Stimulated activated CD8-positive, alpha-beta memory T cell treated with anti-CD3 and anti-CD28 coated beads, Interleukin-4, amount 100 ng/mL, for 4 hours (primary cell): ENCODE measurements at regions not wholly inside any gene's neighbourhood (a gene's known extent, or its start where the extent isn't known, plus 50 kb on each side); places are given as distances from the start of the nearest gene placed in this dataset.

Source experiments
- DNase-seq, 2 donors: peaks; one replicate each; pipeline ENCODE4 v3.0.0-alpha.2; 2020; ENCODE audit warnings: low read depth in 2 of 2, low spot score in 1 of 2

DNA sequence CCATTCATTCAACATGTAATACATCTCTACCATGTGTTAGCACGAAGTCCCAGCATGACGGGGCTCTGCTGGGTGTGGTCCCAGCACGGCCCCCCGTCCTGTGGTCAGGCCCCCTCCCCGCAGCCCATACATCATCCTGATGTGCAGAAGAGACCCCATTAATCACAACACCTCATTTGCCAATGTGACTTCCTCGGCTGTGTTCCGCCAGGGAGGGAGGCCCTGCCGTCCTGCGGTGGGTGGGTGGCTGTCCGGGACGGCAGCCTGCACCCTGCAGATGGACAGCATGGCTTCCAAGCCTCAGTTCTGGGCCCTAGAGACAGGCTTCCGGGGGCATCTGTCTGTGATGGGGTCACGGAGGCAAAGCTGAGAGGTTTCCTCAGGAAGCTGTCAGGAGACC, 254.0 kb downstream of the CYP26B1 start:
- DNase-seq, result no peak

DNA sequence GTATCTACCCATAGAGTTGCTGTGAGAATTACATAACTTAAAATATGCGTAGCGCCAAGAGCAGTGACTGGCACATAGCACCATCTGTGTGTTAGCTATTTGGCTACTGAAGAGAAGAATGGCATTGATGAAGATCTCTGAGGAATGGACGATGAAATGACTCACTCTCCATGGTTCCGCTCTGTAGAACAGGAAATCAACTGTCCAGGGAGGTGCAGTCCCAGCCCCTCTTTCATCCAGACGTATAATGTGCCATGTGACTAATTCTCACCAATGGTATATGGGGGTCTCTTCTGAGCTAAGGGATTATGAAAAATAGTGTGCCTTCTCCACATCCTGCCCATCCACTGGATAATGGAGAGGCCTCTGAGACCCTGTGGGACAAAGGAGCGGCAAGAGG, 254.8 kb downstream of the CYP26B1 start:
- DNase-seq, result no peak

DNA sequence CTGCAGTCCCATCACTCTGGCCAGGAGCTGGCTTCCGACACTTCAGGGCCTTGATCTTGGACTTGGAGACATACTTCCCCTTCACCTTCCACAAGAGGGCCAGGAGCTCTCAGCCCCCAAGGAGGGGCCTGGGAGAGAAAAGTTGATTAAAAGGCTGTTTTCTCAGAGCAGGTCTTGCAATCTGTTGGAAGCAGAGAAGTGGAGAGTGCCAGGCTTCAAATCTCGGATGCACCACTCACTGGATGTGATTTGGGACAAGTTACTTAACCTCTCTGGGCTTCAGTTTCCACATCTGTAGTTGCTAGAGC, 255.3 kb downstream of the CYP26B1 start:
- DNase-seq, result no peak

DNA sequence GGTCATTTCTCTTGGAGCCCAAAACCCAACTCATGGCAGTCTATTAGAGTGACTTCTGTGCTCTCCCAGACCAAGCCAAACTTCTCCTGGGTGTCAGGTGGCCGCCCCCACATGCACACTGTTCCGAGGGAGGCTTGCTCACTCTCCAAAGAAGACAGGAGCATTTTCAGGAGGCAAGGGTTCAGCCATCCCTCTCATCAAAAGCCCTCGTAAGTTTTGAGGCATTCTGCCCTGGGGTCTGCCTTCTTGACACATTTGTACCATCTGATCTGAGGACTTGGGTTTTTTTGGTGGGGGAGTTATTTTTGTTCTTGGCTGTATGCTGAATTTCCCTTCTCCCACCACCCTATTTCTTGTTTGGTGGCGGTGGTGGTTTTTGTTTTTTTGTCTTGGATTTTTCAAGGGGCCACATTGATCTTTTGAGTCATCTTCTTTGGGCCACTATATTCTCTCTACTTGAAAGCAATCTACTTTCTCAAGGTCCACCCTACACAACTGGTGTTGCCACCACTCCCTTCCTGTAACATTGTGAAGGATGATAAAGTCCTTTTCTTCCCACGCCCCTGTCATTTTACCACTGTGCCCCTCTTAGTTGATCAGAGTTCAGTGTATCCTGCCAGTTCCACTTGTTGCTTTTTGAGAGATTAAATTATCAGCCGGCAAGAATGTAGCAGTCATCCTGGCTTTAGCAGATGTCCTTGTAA, 255.8 kb downstream of the CYP26B1 start:
- DNase-seq, result no peak

DNA sequence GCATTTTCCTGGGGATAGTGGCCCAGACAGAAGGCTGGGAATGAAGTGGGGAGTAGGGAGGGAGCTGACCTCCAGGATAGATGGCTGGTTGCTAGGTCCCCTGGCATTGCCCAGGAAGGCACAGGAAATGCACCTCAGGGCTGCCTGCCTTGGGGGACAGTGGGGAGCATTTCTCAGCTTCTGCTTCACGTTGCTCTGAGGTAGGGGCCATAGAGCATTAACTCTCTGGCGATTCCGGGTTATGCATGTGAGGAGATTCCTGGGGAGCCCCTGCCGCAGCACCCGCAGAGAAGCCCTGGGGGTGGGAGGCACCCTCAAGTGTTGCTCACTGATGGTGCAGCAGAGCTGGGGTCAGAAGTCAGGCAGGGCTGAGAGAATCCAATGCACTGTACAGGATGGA, 256.5 kb downstream of the CYP26B1 start:
- DNase-seq, result no peak

DNA sequence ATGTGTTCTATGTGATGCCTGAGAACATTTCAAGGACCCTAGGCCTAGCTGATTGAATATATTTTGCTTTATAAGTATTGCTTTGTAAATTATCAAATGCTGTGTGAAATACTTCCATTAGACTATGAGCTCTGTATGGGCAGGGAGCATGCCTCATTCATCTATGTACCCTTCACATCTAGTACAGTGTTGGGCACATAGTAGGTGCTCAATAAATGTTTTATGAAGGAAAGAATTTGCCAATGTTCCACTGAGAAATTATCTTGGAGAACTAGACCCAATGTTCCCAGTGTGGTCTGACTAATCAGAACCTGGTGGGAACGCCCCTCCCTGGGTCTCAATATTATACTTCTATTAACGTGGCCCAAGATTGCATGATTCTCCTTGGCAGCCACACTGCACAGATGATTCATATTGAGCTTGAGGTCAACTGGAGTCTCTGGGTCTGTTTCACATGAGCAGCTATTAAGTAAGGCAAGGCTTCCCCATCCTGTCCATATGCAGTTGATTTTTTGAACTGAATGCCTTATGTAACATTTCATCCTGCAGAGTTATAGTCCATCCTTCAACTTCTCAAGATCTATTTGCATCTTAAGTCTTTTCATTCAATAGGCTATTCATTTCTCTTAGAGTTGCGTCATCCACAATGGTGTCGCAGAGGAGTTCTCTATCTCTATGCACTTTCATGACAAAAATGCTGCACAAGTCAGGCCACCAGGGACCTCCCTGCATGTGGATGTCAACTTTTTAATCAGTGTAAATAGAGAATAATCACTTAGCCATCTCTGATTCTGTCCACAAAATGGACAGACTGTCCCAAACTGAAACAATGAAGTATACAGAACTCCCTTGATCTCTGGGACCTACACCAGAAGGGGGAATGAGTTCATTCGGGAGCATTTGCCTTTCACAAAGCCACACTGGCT, 257.6 kb downstream of the CYP26B1 start:
- no peak for DNase-seq

DNA sequence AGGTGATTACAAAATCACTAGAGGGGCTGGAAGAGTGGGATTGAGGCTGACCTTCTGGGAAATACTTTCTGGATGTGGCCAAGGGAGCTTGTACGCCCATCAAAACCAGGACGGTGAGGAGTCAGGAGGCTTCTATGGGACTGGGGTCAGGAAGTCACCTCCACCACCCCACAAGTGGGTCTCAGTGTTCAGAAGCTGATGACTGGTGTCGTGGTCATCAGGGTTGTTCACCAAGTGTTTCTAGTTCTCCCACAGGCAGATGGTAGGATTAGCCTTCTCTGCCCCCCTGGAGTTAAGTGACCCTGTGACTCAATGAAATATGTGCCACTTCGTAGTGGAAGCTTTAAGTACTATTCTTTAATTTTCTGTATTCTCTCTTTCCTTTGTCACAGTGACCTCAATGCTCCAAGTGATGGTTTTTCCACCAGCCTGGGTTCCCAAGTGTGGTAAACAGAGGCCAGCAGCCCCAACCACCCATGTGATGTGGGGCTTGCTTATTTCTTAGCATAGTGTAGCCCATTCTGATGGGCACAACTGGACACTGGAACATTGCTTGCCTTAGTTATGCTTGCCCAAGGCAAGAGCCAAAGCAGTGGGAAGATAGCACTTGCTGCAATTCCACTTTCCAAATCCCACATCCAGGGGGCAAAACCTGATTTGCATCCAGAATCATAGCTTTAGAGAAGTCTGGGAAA, 258.8 kb downstream of the CYP26B1 start:
- no peak for DNase-seq

DNA sequence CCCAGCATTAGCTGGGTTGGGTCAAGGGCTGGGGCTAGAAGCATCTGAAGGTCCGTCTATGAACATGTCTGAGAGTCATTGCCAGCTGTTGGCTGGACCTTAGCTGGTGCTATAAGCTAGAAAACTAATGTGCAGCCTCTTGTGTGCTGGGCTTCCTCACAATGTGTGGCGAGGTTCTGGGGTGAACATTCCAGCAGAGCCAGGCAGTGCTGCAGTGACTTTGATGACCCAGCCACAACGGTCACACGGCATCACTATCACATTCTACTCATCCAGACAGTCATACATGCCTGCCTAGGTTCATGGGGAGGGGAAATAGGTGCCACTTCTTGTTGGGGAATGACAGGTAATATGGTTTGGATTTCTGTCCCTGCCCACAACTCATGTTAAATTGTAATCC, 260.5 kb downstream of the CYP26B1 start:
- no peak for DNase-seq

DNA sequence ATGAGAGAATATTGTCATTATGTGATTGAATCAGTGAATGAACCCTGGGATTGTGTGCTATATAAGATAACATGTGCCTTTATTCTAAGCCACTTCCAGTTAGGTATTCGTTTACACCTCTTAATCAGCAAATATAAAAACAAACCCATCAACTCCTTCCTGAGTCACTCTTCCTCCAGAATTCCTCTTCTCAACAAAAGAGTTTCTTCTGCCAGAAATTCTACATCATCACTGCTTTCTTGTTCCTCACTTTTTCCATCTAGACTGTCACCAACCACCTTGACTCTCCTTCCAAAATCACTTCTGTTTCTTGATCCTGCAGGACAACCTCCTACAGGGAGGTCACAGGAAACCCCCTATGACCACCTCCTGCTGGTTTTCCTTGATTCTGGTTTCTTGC, 261.4 kb downstream of the CYP26B1 start:
- DNase-seq, result no peak

DNA sequence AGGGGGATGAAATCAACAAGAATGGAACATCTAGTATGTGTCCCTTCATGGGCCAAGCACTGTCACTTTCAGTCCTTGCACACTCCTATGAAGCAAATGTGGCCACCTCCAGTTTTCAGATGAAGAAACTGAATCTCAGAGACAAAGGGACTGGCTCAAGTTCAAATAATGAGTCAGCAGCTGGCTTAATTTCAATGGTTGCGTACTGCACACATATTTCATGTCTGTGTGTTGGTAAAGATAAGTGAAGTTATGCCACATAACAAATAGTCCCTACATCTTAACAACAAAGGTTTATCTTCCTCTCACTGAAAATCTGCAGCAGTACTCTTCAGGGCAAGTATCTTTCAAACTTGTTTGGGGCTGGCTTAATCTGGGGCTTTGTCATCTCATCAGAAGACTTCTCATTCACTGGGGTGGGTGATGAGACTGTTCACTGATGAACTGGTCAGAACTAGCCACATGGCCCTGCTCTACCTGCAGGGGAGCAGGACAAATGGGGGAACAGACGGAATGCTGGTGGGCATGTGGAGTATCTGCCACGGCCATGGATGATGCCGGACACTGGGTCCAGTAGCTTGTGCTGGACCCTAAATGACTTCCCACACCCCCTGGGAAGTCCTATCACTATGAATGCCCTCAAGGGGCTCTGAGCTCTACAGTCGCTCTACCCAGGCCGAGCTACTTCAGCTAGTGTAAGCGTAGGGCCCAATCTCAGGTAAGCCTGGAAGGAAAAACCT, 263.2 kb downstream of the CYP26B1 start:
- DNase-seq, result no peak

DNA sequence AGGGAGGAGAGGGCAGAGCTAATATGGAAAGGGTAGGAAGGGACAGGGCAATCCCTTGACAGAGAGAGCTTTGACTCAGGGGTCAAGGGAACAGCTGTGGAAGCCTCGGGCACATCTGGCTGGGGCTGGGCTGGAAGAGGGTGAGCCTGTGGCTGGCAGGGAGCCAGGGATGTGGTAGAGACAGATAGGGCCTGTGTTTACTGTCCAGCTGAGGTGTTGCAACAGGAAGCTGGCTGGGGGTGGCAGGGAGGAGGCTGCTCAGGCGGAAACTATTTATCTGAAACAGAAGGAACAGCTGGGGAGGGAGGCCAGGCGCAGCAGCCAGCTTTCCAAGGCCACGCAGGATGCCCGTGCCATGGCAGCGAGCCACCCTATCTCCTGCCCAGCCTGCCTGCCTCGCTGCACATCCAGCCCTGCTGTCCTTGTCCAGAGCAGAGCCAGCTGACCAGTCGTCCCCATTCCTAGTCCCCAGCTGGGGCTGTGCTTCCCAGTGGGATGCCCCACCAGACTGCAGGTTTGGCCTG, 264.7 kb downstream of the CYP26B1 start:
- no peak for DNase-seq

DNA sequence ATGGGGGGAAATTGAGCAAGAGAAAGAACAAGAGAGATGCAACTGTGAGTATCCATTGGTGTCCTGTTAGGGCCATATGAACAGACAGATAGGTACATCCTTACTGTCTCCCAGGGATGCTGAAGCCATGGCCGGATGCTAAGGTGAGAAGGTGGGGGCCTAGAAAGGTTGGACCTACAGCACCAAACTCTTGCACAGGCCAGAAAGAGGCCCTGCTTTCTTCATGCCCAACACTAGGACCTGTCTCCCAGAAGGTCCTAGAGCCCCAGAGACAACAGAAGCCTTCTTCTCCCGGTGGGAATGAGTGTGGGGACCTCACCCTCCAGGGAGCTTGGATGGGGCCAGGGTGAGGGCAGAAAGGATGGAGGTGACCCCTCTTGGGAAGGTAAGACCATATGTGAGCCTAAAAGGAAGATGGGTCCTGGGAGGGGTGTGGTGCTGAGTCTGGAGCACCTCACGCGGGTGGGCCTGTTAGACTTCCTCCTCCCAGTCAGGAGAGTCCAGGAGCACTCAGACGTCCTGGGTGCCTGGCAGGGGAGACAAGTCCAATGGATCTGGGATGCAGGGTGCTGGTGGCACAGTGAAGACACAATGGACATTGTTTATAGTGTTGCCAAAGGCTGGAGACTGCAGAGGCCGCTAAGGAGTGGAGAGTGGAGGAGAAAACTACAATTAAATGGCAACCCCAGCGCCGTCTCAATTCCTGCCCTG, 265.3 kb downstream of the CYP26B1 start:
- DNase-seq, result no peak

DNA sequence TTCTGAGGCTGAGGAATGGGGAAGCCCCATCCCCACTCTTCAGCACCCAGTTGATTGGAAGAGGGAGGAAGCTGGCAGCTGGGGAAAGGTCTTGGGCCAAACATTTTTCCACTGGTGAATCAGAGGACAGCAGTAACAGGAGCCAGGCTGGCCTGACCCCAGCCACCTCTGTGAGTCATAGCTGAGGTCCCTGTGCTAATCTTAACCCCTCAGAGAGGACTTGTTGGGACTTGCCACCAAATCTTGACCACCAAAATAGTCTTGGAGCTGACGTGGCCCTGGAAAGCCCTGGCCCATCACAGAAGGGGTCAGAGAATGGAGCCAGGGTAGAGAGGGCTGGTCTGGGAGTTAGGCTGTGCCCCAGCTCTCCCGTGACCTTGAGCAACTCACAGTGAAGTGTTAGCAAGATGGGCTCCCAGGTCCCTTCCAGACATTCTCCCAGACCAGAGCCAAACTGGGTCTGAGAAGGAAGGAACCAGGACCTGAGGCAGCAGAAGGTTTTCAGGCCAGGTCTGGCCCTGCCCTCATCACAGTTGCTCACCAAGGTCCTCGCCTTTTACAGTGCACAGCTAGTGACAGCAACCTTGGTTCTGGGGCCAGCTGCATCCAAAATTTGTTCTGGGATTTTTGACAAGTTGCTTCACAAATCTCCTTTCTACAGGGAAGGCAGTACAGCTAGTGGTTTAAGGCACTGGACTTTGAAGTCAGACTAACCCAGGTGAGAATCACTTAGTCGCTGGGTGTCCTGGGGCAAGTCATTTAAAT, 266.6 kb downstream of the CYP26B1 start:
- DNase-seq, result no peak

DNA sequence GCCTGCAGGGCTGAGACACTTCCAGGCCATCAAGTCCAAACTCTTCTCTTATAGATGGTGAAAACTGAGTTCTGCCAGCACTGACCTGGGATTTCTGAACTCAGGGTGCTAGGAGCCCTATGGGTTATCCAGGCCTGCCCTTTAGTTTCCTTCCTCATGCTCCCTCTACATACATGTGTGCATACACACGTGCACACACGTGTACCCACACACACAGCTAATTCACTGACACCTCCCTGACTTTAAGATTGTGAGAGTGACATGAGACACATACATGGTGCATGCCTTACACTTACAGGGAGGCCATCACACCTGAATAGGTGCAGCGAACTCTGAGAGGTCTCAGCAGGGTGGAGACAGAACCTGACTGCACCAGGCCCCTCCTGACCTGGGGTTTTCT, 267.4 kb downstream of the CYP26B1 start:
- DNase-seq, result no peak

DNA sequence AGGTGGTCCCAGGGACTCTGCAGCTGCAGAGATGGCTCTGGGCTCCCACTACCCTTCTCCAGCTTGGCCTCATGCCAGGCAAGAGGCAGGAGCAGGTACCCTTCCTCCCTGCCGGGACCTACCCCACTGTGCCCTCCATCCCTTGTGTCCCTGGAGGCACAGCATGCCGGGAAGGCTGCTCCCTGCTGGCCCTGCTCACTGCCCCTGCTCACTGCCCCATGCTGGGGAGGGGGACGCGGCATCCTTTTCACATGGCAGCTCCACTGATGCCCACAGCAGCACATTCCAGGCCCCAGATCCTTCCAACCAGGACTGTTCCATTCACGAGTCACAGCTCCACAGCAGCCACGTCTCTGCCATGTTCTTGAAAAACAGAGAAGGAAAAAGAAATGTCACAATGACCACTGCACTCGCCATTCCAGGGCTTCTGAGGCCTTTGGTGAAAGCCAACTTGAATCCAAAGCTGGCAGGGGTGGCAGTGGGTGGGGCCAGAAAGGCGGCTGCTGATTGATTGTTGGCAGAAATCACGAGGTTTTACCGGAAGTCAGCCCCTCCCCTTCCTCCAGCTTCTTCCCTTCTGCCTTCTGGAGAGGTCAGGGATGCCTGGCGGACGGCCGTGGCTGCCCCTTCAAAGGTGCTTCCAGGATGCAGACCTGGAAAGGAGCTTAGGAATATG, 268.0 kb downstream of the CYP26B1 start:
- DNase-seq, result no peak

DNA sequence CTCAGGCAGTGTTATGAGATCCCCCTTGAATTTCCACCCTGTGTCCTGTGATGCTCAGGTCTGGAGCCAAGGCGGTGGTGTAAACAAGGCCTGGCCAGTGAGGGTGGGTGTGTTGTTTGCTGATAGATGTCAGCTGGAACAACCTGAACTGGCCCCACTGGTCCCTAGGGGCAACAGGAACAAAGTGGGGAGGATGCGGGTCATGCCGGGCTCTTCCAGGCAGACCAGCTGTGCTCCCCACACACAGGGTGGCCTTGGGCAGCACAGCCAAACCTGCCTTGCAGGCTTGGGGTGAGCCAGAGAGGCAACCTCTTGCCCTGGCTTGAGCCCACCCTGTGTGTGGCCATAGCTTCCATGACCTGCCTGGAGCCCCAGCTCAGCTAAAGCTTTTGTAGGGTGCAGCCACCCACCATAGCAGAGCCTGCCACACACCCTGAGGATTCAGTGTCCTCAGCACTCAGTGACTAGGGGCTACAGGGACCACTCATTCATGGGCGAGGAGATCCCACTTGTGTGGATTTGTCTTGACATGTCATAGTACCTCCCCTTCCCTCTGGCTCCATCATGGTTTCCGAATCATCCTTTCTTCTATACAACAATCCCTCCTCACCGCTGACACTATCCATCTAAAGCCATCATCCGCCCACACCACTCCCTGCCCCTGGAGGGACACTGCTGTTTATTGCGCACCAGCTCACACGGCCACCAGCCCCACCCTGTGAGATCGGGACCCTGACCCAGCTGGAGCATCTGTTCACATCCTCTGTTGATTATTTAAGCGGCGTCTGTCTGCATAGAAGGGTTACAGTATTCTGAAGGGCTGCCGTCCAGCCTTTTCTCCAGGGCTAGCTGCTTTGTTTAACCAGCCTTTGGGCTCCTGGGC, 268.8 kb downstream of the CYP26B1 start:
- DNase-seq, result no peak

DNA sequence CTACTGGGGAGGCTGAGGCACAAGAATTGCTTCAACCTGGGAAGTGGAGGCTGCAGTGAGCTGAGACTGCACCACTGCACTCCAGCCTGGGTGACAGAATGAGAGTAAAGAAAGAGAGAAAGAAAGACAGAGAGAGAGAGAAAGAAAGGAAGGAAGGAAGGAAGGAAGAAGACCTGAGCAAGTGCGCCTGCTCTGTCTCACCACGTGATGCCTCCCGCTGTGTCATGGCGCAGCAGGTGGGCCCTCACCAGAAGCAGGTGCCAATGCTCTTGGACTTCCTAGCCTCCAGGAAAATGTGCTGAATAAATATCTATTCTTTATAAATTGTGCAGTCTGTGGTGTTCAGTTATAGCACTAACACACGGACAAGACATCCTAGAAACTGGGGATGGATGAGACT, 270.0 kb downstream of the CYP26B1 start:
- no peak for DNase-seq
